Neuronal stem cell (in vitro differentiated cells): ENCODE measurements at regions not wholly inside any gene's neighbourhood (a gene's known extent, or its start where the extent isn't known, plus 50 kb on each side); places are given as distances from the start of the nearest gene placed in this dataset.
A peak's percentile ranks its signal among the peaks of the same experiment; 100 is the strongest.

ENCODE experiments used
- DNase-seq: peaks from one replicate; pipeline ENCODE4 v3.0.0-alpha.2; 2013; ENCODE audit warnings: low spot score
- H2AFZ ChIP-seq: one replicate; pipeline ENCODE4 v1.6.1; 2013; ENCODE audit warnings: mild to moderate bottlenecking, low read length, inconsistent platforms
- H2AK5ac ChIP-seq: 2 replicates; pipeline ENCODE4 v1.6.1; 2013; ENCODE audit warnings: low read depth, mild to moderate bottlenecking, inconsistent platforms, low read length, moderate library complexity, mixed read lengths
- H2BK120ac ChIP-seq: 2 replicates; pipeline ENCODE4 v1.6.1; 2013; ENCODE audit warnings: low read depth, mild to moderate bottlenecking, inconsistent platforms, low read length, moderate library complexity, mixed read lengths
- H2BK12ac ChIP-seq: one replicate; pipeline ENCODE4 v1.6.1; 2013; ENCODE audit warnings: low read length, inconsistent platforms
- H2BK15ac ChIP-seq: 2 replicates; pipeline ENCODE4 v1.6.1; 2013; ENCODE audit warnings: mild to moderate bottlenecking, low read length, inconsistent platforms, mixed read lengths
- H2BK5ac ChIP-seq: one replicate; pipeline ENCODE4 v1.6.1; 2013; ENCODE audit warnings: inconsistent platforms, mild to moderate bottlenecking, low read length, moderate library complexity
- H3K14ac ChIP-seq: one replicate; pipeline ENCODE4 v1.6.1; 2013; ENCODE audit warnings: low read length, inconsistent platforms
- H3K18ac ChIP-seq: 2 replicates; pipeline ENCODE4 v1.6.1; 2013; ENCODE audit warnings: low read length, inconsistent platforms
- H3K23ac ChIP-seq: 2 replicates; pipeline ENCODE4 v1.6.1; 2013; ENCODE audit warnings: low read depth, mild to moderate bottlenecking, mixed read lengths, low read length, inconsistent platforms; ENCODE audit not compliant: poor library complexity
- H3K27ac ChIP-seq: replicated peaks from 3 replicates; pipeline ENCODE4 v1.5.1; 2013; ENCODE audit warnings: low read length, inconsistent platforms
- H3K27me3 ChIP-seq, 3 experiments: 2 replicates each; pipeline ENCODE4 v1.6.1; 2013; ENCODE audit warnings: low read length in 3 of 3, mild to moderate bottlenecking in 2 of 3, inconsistent platforms in 1 of 3, low read depth in 1 of 3, mixed read lengths in 1 of 3, moderate library complexity in 1 of 3; ENCODE audit not compliant: control insufficient read depth in 3 of 3, insufficient read depth in 3 of 3
- H3K36me3 ChIP-seq, 2 donors: replicated peaks in 1 of 2; 2 replicates each; pipeline ENCODE4 v1.6.1; 2013; ENCODE audit warnings: low read length in 2 of 2; ENCODE audit not compliant: control insufficient read depth in 2 of 2, insufficient read depth in 2 of 2
- H3K4ac ChIP-seq: 2 replicates; pipeline ENCODE4 v1.6.1; 2013; ENCODE audit warnings: inconsistent platforms, mild to moderate bottlenecking, low read length, moderate library complexity
- H3K4me1 ChIP-seq, 2 donors: 1 replicate in 1 of 2; 2 replicates in 1 of 2; pipeline ENCODE4 v1.6.1; 2013; ENCODE audit warnings: low read length in 2 of 2, low read depth in 1 of 2; ENCODE audit not compliant: control insufficient read depth in 2 of 2, insufficient read depth in 1 of 2
- H3K4me2 ChIP-seq: one replicate; pipeline ENCODE4 v1.6.1; 2013; ENCODE audit warnings: mild to moderate bottlenecking, low read length, inconsistent platforms; ENCODE audit not compliant: insufficient read depth, poor library complexity, severe bottlenecking
- H3K4me3 ChIP-seq, 2 donors: 2 replicates each; pipeline ENCODE4 v1.5.1; 2013; ENCODE audit warnings: low read length in 2 of 2, mild to moderate bottlenecking in 2 of 2, inconsistent platforms in 1 of 2, moderate library complexity in 1 of 2
- H3K79me1 ChIP-seq: one replicate; pipeline ENCODE4 v1.6.1; 2013; ENCODE audit warnings: low read depth, mild to moderate bottlenecking, inconsistent platforms, low read length, moderate library complexity
- H3K9ac ChIP-seq: one replicate; pipeline ENCODE4 v1.6.1; 2013; ENCODE audit warnings: mild to moderate bottlenecking, low read depth, low read length, inconsistent platforms; ENCODE audit not compliant: poor library complexity
- H3K9me3 ChIP-seq, 2 donors: replicated peaks in 1 of 2; 2 replicates each; pipeline versions ENCODE3 to v1.6.1; 2013; ENCODE audit warnings: low read length in 2 of 2, mild to moderate bottlenecking in 2 of 2, inconsistent platforms in 1 of 2, low read depth in 1 of 2, mixed read lengths in 1 of 2, moderate library complexity in 1 of 2; ENCODE audit not compliant: control insufficient read depth in 2 of 2, insufficient read depth in 1 of 2
- H4K8ac ChIP-seq: one replicate; pipeline ENCODE4 v1.6.1; 2013; ENCODE audit warnings: low read depth, mild to moderate bottlenecking, inconsistent platforms, low read length, moderate library complexity
- H4K91ac ChIP-seq: one replicate; pipeline ENCODE4 v1.6.1; 2013; ENCODE audit warnings: low read length, low read depth, mild to moderate bottlenecking, inconsistent platforms; ENCODE audit not compliant: poor library complexity
- WGBS, 2 donors: extraction: QIAGEN DNeasy Blood & Tissue Kit; methylation state at CpG; one replicate each; pipeline ENCODE4 v1.1.7; 2013; ENCODE audit warnings: missing lambda C conversion rate in 2 of 2, mixed read lengths in 1 of 2; ENCODE audit not compliant: insufficient read length in 2 of 2, insufficient replicate concordance in 1 of 2; ENCODE audit errors: extremely low coverage in 2 of 2; 5-methylcytosine and 5-hydroxymethylcytosine counted together

DNA sequence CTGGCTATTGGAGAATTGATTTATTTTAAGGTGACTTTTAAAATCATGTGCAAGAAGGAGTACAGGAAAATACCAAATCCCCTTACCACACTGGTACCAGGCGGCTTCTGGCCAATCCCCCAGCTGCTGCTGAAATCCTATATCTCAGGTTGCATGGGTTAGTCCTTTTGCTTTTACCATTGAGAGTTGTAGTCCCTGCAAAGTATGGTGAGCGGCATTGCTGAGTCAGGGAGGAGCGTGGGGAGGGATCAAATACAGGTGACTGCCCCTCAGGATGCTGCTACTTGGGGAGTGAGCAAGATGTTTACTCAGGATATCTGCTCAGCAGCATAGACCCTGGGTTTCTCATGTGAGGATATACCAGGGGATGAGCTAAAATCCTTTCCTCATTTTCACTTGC lies 131.9 kb upstream of the STAC start:
- H3K4me2 ChIP-seq = no peak overlapping the region
- H3K4me1 ChIP-seq = no peaks in the 10 kb centered on the region
- H3K23ac ChIP-seq = no peak overlapping the region
- no CpG with 5 or more reads among the region's 3 CpGs for WGBS, 2 donors
- no peak overlapping the region for H2BK15ac ChIP-seq
- H2BK5ac ChIP-seq = no peak overlapping the region
- H3K36me3 ChIP-seq = no peaks in the 10 kb centered on the region
- H3K27ac ChIP-seq = no peak overlapping the region
- H3K9me3 ChIP-seq = no peaks in the 10 kb centered on the region
- H4K8ac ChIP-seq = no peak overlapping the region
- H2AFZ ChIP-seq = no peak overlapping the region
- H3K4me3 ChIP-seq = no peak overlapping the region
- no peak overlapping the region for H2AK5ac ChIP-seq
- H2BK120ac ChIP-seq = no peak overlapping the region
- H2BK12ac ChIP-seq = no peak overlapping the region
- H3K27me3 ChIP-seq = no peaks in the 10 kb centered on the region
- H3K14ac ChIP-seq = no peak overlapping the region
- DNase-seq = no peak
- H3K9ac ChIP-seq = no peak overlapping the region
- H3K4ac ChIP-seq = no peak overlapping the region
- no peak overlapping the region for H4K91ac ChIP-seq
- H3K18ac ChIP-seq = no peak overlapping the region
- no peaks in the 10 kb centered on the region for H3K79me1 ChIP-seq

DNA sequence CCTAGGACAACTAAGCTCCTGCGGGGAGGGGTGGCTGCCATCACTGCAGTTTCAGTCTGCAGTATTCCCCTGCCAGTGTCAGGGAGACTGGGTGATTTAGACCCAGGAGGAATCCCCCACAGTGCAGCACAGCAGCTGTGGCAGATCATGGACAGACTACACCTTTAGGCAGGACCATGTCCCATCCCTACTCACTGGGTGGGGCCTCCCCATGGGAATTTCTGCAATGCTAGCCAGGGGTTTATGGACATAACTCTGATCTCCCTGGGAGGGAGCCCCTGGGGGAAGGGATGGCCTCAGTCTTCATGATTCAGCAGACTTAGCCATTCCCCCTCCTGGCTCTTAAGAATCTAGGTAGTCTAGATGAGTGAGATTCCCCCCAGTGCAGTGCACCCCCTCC lies 130.1 kb upstream of the STAC start:
- Histone ChIP-seq H3K36me3 (no peaks in the 10 kb centered on the region), H3K9me3 (no peaks in the 10 kb centered on the region), H4K91ac (no peak overlapping the region), H3K4ac (no peak overlapping the region), H3K4me3 (no peak overlapping the region), H2AFZ (no peak overlapping the region), H3K79me1 (no peaks in the 10 kb centered on the region), H2BK120ac (no peak overlapping the region), H4K8ac (peak overlapping the region; percentile 87), H3K18ac (peak overlapping the region; percentile 35), H3K14ac (no peak overlapping the region), H2BK15ac (no peak overlapping the region), H3K4me1 (no peaks in the 10 kb centered on the region), H3K27me3 (no peaks in the 10 kb centered on the region), H3K27ac (no peak overlapping the region), H2BK12ac (no peak overlapping the region), H3K4me2 (no peak overlapping the region), H2BK5ac (no peak overlapping the region), H2AK5ac (peak overlapping the region; percentile 83), H3K23ac (no peak overlapping the region), H3K9ac (peak overlapping the region; percentile 38)
- no peak for DNase-seq
- no CpG with 5 or more reads among the region's 1 CpG for WGBS, 2 donors

DNA sequence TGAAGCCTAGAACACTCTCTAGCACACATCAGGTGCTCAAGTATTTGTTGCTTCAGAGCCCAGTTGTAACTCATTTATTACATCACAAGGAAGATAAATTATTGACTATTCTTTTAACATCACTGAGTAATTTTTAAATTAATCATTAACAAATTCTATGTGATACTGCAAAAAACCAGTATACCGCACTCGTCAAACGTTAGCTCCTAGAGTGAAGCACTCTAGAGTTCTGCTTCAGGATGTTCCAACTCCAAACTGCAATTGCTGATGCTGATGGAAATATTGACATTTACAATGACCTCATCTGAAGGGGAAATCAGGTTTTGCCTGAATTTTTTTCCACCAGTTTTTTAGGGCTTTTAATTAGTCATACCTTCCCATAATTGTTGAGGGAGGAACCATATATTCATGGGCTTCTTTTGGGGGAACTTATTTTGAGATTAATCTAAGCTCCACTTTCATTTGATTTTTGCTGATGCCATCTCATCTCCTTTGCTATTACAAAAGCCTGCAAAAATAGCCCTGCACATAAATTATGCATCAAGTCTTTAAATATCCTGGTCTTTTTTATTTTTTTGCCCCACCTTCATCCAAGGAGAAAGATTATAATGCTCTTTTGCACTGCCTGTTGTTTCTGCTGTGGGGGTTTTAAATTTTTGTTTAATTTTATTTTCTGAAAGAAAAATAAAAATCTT lies 123.0 kb upstream of the STAC start:
- H3K4me3 ChIP-seq = no peak overlapping the region
- H4K8ac ChIP-seq = no peak overlapping the region
- no peaks in the 10 kb centered on the region for H3K79me1 ChIP-seq
- no peak overlapping the region for H4K91ac ChIP-seq
- H3K4ac ChIP-seq = no peak overlapping the region
- no peak overlapping the region for H2AK5ac ChIP-seq
- DNase-seq = no peak
- no peak overlapping the region for H3K4me2 ChIP-seq
- no peak overlapping the region for H2BK12ac ChIP-seq
- no peak overlapping the region for H2BK120ac ChIP-seq
- H2AFZ ChIP-seq = no peak overlapping the region
- H3K18ac ChIP-seq = no peak overlapping the region
- WGBS, 2 donors = no CpG with 5 or more reads among the region's 3 CpGs
- H2BK5ac ChIP-seq = no peak overlapping the region
- H3K36me3 ChIP-seq = no peaks in the 10 kb centered on the region
- H2BK15ac ChIP-seq = no peak overlapping the region
- no peak overlapping the region for H3K14ac ChIP-seq
- H3K27me3 ChIP-seq = no peaks in the 10 kb centered on the region
- no peak overlapping the region for H3K27ac ChIP-seq
- no peak overlapping the region for H3K9ac ChIP-seq
- H3K9me3 ChIP-seq = no peaks in the 10 kb centered on the region
- no peaks in the 10 kb centered on the region for H3K4me1 ChIP-seq
- no peak overlapping the region for H3K23ac ChIP-seq

DNA sequence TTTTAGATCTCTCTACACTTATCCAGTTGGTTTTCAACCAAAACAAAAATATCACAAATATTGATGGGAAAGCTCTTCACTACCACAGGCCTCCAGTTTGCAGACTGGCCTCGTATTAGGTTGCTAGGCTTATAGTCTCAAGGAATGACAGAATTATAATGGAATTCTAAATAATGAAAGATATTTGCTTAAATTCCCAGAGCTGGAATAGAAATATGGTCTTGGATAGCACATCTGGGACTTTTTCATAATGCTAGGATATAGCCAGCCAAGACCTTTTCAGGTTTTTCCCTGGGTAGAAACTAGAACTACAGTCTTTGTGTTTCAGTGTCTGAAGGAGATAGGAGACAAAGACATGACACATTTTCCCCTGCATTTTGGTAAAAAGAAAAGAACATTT lies 121.9 kb upstream of the STAC start:
- H2BK120ac ChIP-seq = no peak overlapping the region
- H2BK5ac ChIP-seq = no peak overlapping the region
- H3K23ac ChIP-seq = no peak overlapping the region
- no peak overlapping the region for H3K18ac ChIP-seq
- H3K4me3 ChIP-seq = no peak overlapping the region
- H3K79me1 ChIP-seq = no peaks in the 10 kb centered on the region
- DNase-seq = no peak
- H3K4me1 ChIP-seq = no peaks in the 10 kb centered on the region
- H2AFZ ChIP-seq = no peak overlapping the region
- WGBS, 2 donors = no CpG with 5 or more reads among the region's 1 CpG
- no peak overlapping the region for H2BK15ac ChIP-seq
- H3K27ac ChIP-seq = no peak overlapping the region
- H3K27me3 ChIP-seq = no peaks in the 10 kb centered on the region
- no peak overlapping the region for H3K4ac ChIP-seq
- H3K9me3 ChIP-seq = no peaks in the 10 kb centered on the region
- H3K9ac ChIP-seq = no peak overlapping the region
- H3K36me3 ChIP-seq = no peaks in the 10 kb centered on the region
- no peak overlapping the region for H2BK12ac ChIP-seq
- H4K8ac ChIP-seq = no peak overlapping the region
- no peak overlapping the region for H4K91ac ChIP-seq
- no peak overlapping the region for H3K4me2 ChIP-seq
- no peak overlapping the region for H3K14ac ChIP-seq
- no peak overlapping the region for H2AK5ac ChIP-seq
